Osteocyte (in vitro differentiated cells): ENCODE measurements at regions not wholly inside any gene's neighbourhood (a gene's known extent, or its start where the extent isn't known, plus 50 kb on each side); places are given as distances from the start of the nearest gene placed in this dataset.

ENCODE experiments used
- DNase-seq: peaks from one replicate; pipeline ENCODE4 v3.0.0; 2021; ENCODE audit warnings: mixed read lengths; ENCODE audit not compliant: unreplicated experiment; ENCODE audit errors: extremely low spot score
- H3K27ac Mint-ChIP-seq: one replicate; pipeline ENCODE4 v1.8.0; 2021; ENCODE audit warnings: mild to moderate bottlenecking, mixed read lengths; ENCODE audit not compliant: unreplicated experiment
- H3K27me3 Mint-ChIP-seq: one replicate; pipeline ENCODE4 v1.8.0; 2021; ENCODE audit warnings: mixed read lengths; ENCODE audit not compliant: unreplicated experiment
- H3K36me3 Mint-ChIP-seq: one replicate; pipeline ENCODE4 v1.8.0; 2021; ENCODE audit warnings: mixed read lengths; ENCODE audit not compliant: unreplicated experiment
- H3K4me1 Mint-ChIP-seq: one replicate; pipeline ENCODE4 v1.8.0; 2021; ENCODE audit warnings: mixed read lengths; ENCODE audit not compliant: unreplicated experiment
- H3K4me3 Mint-ChIP-seq: one replicate; pipeline ENCODE4 v1.8.0; 2021; ENCODE audit warnings: mild to moderate bottlenecking, moderate library complexity, mixed read lengths; ENCODE audit not compliant: unreplicated experiment
- H3K9me3 Mint-ChIP-seq: one replicate; pipeline ENCODE4 v1.8.0; 2021; ENCODE audit warnings: mixed read lengths; ENCODE audit not compliant: unreplicated experiment
- CTCF ChIP-seq: fragments of 200-600 bp; sonication (generic); IDR thresholded peaks from 2 replicates; pipeline ENCODE4 v1.5.0; 2021; ENCODE audit warnings: antibody characterized with exemption, mild to moderate bottlenecking, moderate library complexity

GRCh38 chr1:193584731-193585239, 398.4 kb upstream of the B3GALT2 start:
- peaks cover 4% of the 10 kb centered on the region for H3K9me3 Mint-ChIP-seq

GRCh38 chr1:193581341-193581740, 394.9 kb upstream of the B3GALT2 start:
- no peak overlapping the region for H3K4me3 Mint-ChIP-seq
- no peaks in the 10 kb centered on the region for H3K4me1 Mint-ChIP-seq
- H3K9me3 Mint-ChIP-seq: peaks cover 4% of the 10 kb centered on the region
- no peak overlapping the region for H3K27ac Mint-ChIP-seq
- no peak for TF ChIP-seq CTCF
- H3K27me3 Mint-ChIP-seq: no peaks in the 10 kb centered on the region
- no peaks in the 10 kb centered on the region for H3K36me3 Mint-ChIP-seq
- no peak for DNase-seq

More at GRCh38 chr1:193584731-193585239, 398.4 kb upstream of the B3GALT2 start:
- peaks cover 10% of the 10 kb centered on the region for H3K4me1 Mint-ChIP-seq
- no peak overlapping the region for H3K4me3 Mint-ChIP-seq
- H3K27me3 Mint-ChIP-seq: no peaks in the 10 kb centered on the region
- DNase-seq: no peak
- TF ChIP-seq CTCF: no peak
- no peak overlapping the region for H3K27ac Mint-ChIP-seq
- H3K36me3 Mint-ChIP-seq: no peaks in the 10 kb centered on the region

DNA sequence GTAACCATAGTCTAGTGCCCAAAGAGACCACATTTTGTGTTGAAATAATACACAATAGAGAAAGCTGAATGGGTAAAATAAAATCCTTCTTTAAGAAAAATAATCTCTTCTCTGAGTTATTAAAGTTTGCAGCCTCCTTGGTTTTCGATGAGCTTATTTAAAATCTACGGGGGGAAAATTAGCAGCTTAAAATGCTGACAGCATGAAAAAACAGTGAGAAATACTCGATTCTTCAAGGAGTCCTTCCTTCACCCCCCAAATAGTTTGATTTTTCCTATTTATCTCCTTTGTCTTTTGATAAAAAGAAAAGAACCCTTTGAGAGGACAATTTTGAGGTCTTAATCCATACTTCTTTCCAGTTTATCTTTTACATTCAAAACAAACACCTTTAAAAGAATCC, 394.0 kb upstream of the B3GALT2 start:
- no peaks in the 10 kb centered on the region for H3K27me3 Mint-ChIP-seq
- no peaks in the 10 kb centered on the region for H3K36me3 Mint-ChIP-seq
- no peak for TF ChIP-seq CTCF
- no peak for DNase-seq
- peaks cover 4% of the 10 kb centered on the region for H3K9me3 Mint-ChIP-seq
- H3K27ac Mint-ChIP-seq: no peak overlapping the region
- no peak overlapping the region for H3K4me3 Mint-ChIP-seq
- no peaks in the 10 kb centered on the region for H3K4me1 Mint-ChIP-seq

DNA sequence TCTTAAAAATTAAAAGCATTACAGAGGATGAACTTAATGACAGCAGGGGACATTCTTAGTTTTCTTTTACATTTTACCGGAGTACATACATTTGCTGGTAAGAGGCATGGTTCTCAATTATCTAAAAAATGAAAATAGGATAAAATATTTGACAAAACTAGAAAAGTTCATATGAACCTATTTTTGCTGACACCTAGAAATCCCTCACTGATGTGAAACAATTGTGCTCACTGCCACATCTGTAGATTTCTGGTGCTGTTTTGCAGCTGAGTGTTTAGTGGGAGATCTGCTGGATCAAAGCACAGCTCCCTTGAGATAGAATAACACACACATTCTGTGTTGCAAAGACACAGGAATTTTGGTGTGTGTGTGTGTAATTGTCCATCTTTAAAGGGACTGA, 392.9 kb upstream of the B3GALT2 start:
- Mint-ChIP-seq H3K27me3 (no peaks in the 10 kb centered on the region), H3K27ac (no peak overlapping the region), H3K4me1 (no peaks in the 10 kb centered on the region), H3K4me3 (no peak overlapping the region), H3K9me3 (peaks cover 4% of the 10 kb centered on the region), H3K36me3 (no peaks in the 10 kb centered on the region)
- no peak for DNase-seq
- TF ChIP-seq CTCF: no peak

DNA sequence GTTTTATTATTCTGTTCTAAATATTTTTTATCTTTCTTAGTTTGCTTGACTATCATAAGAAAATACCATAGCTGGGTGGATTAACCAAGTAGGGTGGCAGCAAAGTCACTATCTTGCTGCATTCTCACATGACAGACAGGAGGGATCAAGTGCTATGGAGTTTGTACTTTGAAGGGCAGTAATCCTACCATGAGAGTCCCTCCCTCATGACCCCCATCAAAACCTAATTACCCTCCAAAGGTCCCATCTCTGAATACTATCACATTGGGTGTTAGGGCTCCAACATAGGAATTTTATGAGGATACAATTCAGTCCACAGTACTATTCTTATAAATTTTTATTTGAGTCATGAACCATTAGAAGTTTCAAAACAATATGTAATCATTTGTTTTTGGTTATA, 388.5 kb upstream of the B3GALT2 start:
- DNase-seq: no peak
- no peak overlapping the region for H3K27ac Mint-ChIP-seq
- no peak overlapping the region for H3K4me3 Mint-ChIP-seq
- peaks cover 22% of the 10 kb centered on the region for H3K9me3 Mint-ChIP-seq
- no peaks in the 10 kb centered on the region for H3K27me3 Mint-ChIP-seq
- TF ChIP-seq CTCF: no peak
- H3K4me1 Mint-ChIP-seq: peaks cover 5% of the 10 kb centered on the region
- H3K36me3 Mint-ChIP-seq: peaks cover 9% of the 10 kb centered on the region
